OCI-LY1 (cell line): ENCODE measurements at regions not wholly inside any gene's neighbourhood (a gene's known extent, or its start where the extent isn't known, plus 50 kb on each side); places are given as distances from the start of the nearest gene placed in this dataset.

ENCODE experiments used
- H2AFZ ChIP-seq: fragments of 200-600 bp; sonication (generic), shearing (Covaris generic); 2 replicates; pipeline ENCODE4 v1.6.0; 2014; ENCODE audit warnings: antibody characterized with exemption, mild to moderate bottlenecking, low read length
- H3F3A ChIP-seq: fragments of 200-600 bp; sonication (generic), shearing (Covaris generic); 2 replicates; pipeline ENCODE4 v1.6.0; 2014; ENCODE audit warnings: mild to moderate bottlenecking, antibody characterized with exemption, low read length, moderate library complexity; ENCODE audit not compliant: insufficient read depth
- H3K27ac ChIP-seq: fragments of 200-600 bp; sonication (generic); 2 replicates; pipeline ENCODE4 v1.5.1; 2014; ENCODE audit warnings: low read length, mixed run types, mild to moderate bottlenecking, low read depth; ENCODE audit not compliant: poor library complexity, severe bottlenecking
- H3K27me3 ChIP-seq: fragments of 200-600 bp; sonication (generic); 2 replicates; pipeline ENCODE4 v1.6.0; 2014; ENCODE audit warnings: antibody characterized with exemption, mild to moderate bottlenecking, low read length, moderate library complexity; ENCODE audit not compliant: insufficient read depth
- H3K36me3 ChIP-seq: fragments of 200-600 bp; sonication (generic); 2 replicates; pipeline ENCODE4 v1.6.1; 2014; ENCODE audit warnings: mild to moderate bottlenecking, antibody characterized with exemption, low read length, moderate library complexity, mixed read lengths; ENCODE audit not compliant: insufficient read depth
- H3K4me1 ChIP-seq: fragments of 200-600 bp; sonication (generic); 2 replicates; pipeline ENCODE4 v1.5.1; 2014; ENCODE audit warnings: mild to moderate bottlenecking, low read length, moderate library complexity; ENCODE audit not compliant: insufficient read depth, severe bottlenecking
- H3K4me2 ChIP-seq: fragments of 200-600 bp; sonication (generic), shearing (Covaris generic); 2 replicates; pipeline ENCODE4 v1.6.1; 2014; ENCODE audit warnings: low read length
- H3K4me3 ChIP-seq: fragments of 200-600 bp; sonication (generic); 2 replicates; pipeline ENCODE4 v1.5.1; 2014; ENCODE audit warnings: low read length, low read depth, mild to moderate bottlenecking, mixed read lengths; ENCODE audit not compliant: poor library complexity, severe bottlenecking
- H3K79me2 ChIP-seq: fragments of 200-600 bp; shearing (Covaris generic); 2 replicates; pipeline ENCODE4 v1.6.1; 2016; ENCODE audit warnings: mixed run types, low read length, mixed read lengths; ENCODE audit not compliant: insufficient read depth
- H3K9ac ChIP-seq: fragments of 200-600 bp; sonication (generic), shearing (Covaris generic); 2 replicates; pipeline ENCODE4 v1.6.1; 2014; ENCODE audit warnings: mild to moderate bottlenecking, low read length, mixed read lengths
- H3K9me2 ChIP-seq: fragments of 200-600 bp; sonication (generic), shearing (Covaris generic); 2 replicates; pipeline ENCODE4 v1.6.1; 2014; ENCODE audit warnings: low read depth, mild to moderate bottlenecking, low read length, mixed read lengths
- H3K9me3 ChIP-seq: fragments of 200-600 bp; shearing (Covaris generic); 2 replicates; pipeline ENCODE4 v1.6.1; 2014; ENCODE audit warnings: low read length, mixed read lengths
- H4K20me1 ChIP-seq: fragments of 200-600 bp; sonication (generic), shearing (Covaris generic); 2 replicates; pipeline ENCODE4 v1.6.0; 2016; ENCODE audit warnings: mild to moderate bottlenecking, low read length; ENCODE audit not compliant: insufficient read depth
- CTCF ChIP-seq: fragments of 200-600 bp; sonication (generic), shearing (Covaris generic); IDR thresholded peaks from 2 replicates; pipeline ENCODE4 v1.5.1; 2017; ENCODE audit warnings: mild to moderate bottlenecking, antibody characterized with exemption, low read length, moderate library complexity, mixed read lengths
- EZH2 ChIP-seq: fragments of 200-600 bp; sonication (generic), shearing (Covaris generic); IDR thresholded peaks from 2 replicates; pipeline ENCODE4 v1.8.0; 2017; ENCODE audit warnings: borderline replicate concordance, mixed run types, mild to moderate bottlenecking, antibody characterized with exemption, low read length, moderate library complexity, mixed read lengths

GRCh38 chr14:98274596-98274995, 997.4 kb downstream of the BCL11B start:
- Histone ChIP-seq H3K27ac (no peak overlapping the region), H3K79me2 (no peaks in the 10 kb centered on the region), H3F3A (no peaks in the 10 kb centered on the region), H3K4me1 (no peaks in the 10 kb centered on the region), H3K36me3 (no peaks in the 10 kb centered on the region), H2AFZ (no peak overlapping the region), H4K20me1 (no peaks in the 10 kb centered on the region), H3K9me3 (no peaks in the 10 kb centered on the region), H3K9me2 (no peaks in the 10 kb centered on the region), H3K4me2 (no peak overlapping the region), H3K4me3 (no peak overlapping the region), H3K27me3 (no peaks in the 10 kb centered on the region), H3K9ac (no peak overlapping the region)
- TF ChIP-seq CTCF (no peak), EZH2 (no peak)

- Histone ChIP-seq H3K79me2 (no peaks in the 10 kb centered on the region), H3F3A (no peaks in the 10 kb centered on the region), H3K9me2 (no peaks in the 10 kb centered on the region), H3K27ac (no peak overlapping the region), H3K4me2 (no peak overlapping the region), H4K20me1 (no peaks in the 10 kb centered on the region), H3K4me3 (no peak overlapping the region), H2AFZ (no peak overlapping the region), H3K4me1 (no peaks in the 10 kb centered on the region), H3K27me3 (no peaks in the 10 kb centered on the region), H3K36me3 (no peaks in the 10 kb centered on the region), H3K9ac (no peak overlapping the region), H3K9me3 (no peaks in the 10 kb centered on the region)
- TF ChIP-seq CTCF (no peak), EZH2 (no peak)
Observed at GRCh38 chr14:98278800-98279199, 993.2 kb downstream of the BCL11B start.

GRCh38 chr14:98280436-98280835, 991.6 kb downstream of the BCL11B start:
- Histone ChIP-seq H3K36me3 (no peaks in the 10 kb centered on the region), H2AFZ (no peak overlapping the region), H3K79me2 (no peaks in the 10 kb centered on the region), H3K4me1 (no peaks in the 10 kb centered on the region), H3K4me2 (no peak overlapping the region), H4K20me1 (no peaks in the 10 kb centered on the region), H3K9me3 (no peaks in the 10 kb centered on the region), H3K9me2 (no peaks in the 10 kb centered on the region), H3K9ac (no peak overlapping the region), H3F3A (no peaks in the 10 kb centered on the region), H3K27ac (no peak overlapping the region), H3K4me3 (no peak overlapping the region), H3K27me3 (no peaks in the 10 kb centered on the region)
- TF ChIP-seq CTCF (no peak), EZH2 (no peak)
